K562 (cell line): ENCODE measurements at regions not wholly inside any gene's neighbourhood (a gene's known extent, or its start where the extent isn't known, plus 50 kb on each side); places are given as distances from the start of the nearest gene placed in this dataset.

Experiments used
- CBFA2T3 ChIP-seq: fragments of 450-650 bp; IDR thresholded peaks from 2 replicates; pipeline ENCODE4 v1.6.1; 2017
- DPF2 ChIP-seq: fragments of 450-650 bp; IDR thresholded peaks from 2 replicates; pipeline ENCODE4 v1.6.1; 2016
- LEF1 ChIP-seq: fragments of 450-650 bp; IDR thresholded peaks from 2 replicates; pipeline ENCODE4 v1.6.1; 2016; ENCODE audit warnings: mild to moderate bottlenecking
- MCM2 ChIP-seq: fragments of 450-650 bp; IDR thresholded peaks from 2 replicates; pipeline ENCODE4 v1.6.1; 2017; ENCODE audit warnings: low read depth, mild to moderate bottlenecking
- MEF2D ChIP-seq: conservative IDR thresholded peaks from 2 replicates; pipeline ENCODE4 v1.6.1; 2016; ENCODE audit warnings: low read depth, missing genetic modification characterization, missing compliant biosample characterization
- NR2C2 ChIP-seq, 2 experiments: fragments of 200-800 bp in 1 of 2; sonication (Bioruptor generic) in 1 of 2; sonication (generic) in 1 of 2; formaldehyde crosslinking in 1 of 2; IDR thresholded peaks; 2 replicates each; pipeline versions ENCODE4 v1.6.1 to v1.8.0; 2016 to 2022; ENCODE audit warnings: mild to moderate bottlenecking in 1 of 2, missing compliant biosample characterization in 1 of 2, missing genetic modification characterization in 1 of 2, missing genetic modification reagents in 1 of 2
- POLR2H ChIP-seq: IDR thresholded peaks from 2 replicates; pipeline ENCODE4 v1.6.1; 2016; ENCODE audit warnings: missing genetic modification characterization, low read depth, mild to moderate bottlenecking, control low read depth, missing compliant biosample characterization, moderate library complexity
- RAD21 ChIP-seq, 2 experiments: fragments of 250-450 bp in 1 of 2; fragments of 450-650 bp in 1 of 2; sonication (Bioruptor Pico) in 1 of 2; formaldehyde crosslinking in 1 of 2; IDR thresholded peaks in 1 of 2; conservative IDR thresholded peaks in 1 of 2; 2 replicates each; pipeline versions ENCODE4 v1.4.0 to v1.8.0; 2020 to 2022; ENCODE audit warnings: mild to moderate bottlenecking in 2 of 2, moderate library complexity in 1 of 2
- SOX6 ChIP-seq: fragments of 450-650 bp; IDR thresholded peaks from 2 replicates; pipeline ENCODE4 v1.6.1; 2014; ENCODE audit warnings: mild to moderate bottlenecking
- TCF3 ChIP-seq: sonication (generic); formaldehyde crosslinking; IDR thresholded peaks from 2 replicates; pipeline ENCODE4 v1.4.0; 2020; ENCODE audit warnings: mild to moderate bottlenecking, missing genetic modification reagents
- U2AF1 ChIP-seq: fragments of 200-400 bp; formaldehyde crosslinking; optimal IDR thresholded peaks from 2 replicates; pipeline ENCODE3; 2017; ENCODE audit warnings: mild to moderate bottlenecking, low read depth, low read length, moderate library complexity
- ZFPM2 ChIP-seq: fragments of 250-450 bp; sonication (Bioruptor Pico); IDR thresholded peaks from 2 replicates; pipeline ENCODE4 v1.5.1; 2022; ENCODE audit warnings: mild to moderate bottlenecking
- ZNF175 ChIP-seq: fragments of 200-800 bp; sonication (Bioruptor generic); IDR thresholded peaks from 2 replicates; pipeline ENCODE4 v1.6.1; 2016; ENCODE audit warnings: low read depth, mild to moderate bottlenecking, missing genetic modification characterization, missing compliant biosample characterization
- ZNF239 ChIP-seq: fragments of 250-450 bp; sonication (Bioruptor Pico); IDR thresholded peaks from 2 replicates; pipeline ENCODE4 v1.4.0; 2020; ENCODE audit warnings: mild to moderate bottlenecking
- TF ChIP-seq, protein P1 (sequence below), 2 experiments: fragments of 450-650 bp; IDR thresholded peaks; 2 replicates each; pipeline ENCODE4 v1.6.1; 2016; ENCODE audit warnings: mild to moderate bottlenecking in 2 of 2, borderline replicate concordance in 1 of 2, low read depth in 1 of 2, moderate library complexity in 1 of 2
- TF ChIP-seq, protein P2 (sequence below), 2 experiments: IDR thresholded peaks in 1 of 2; conservative IDR thresholded peaks in 1 of 2; 2 replicates each; pipeline ENCODE4 v1.6.1; 2016; ENCODE audit warnings: low read depth in 2 of 2, mild to moderate bottlenecking in 1 of 2, missing compliant biosample characterization in 1 of 2, missing genetic modification characterization in 1 of 2, moderate library complexity in 1 of 2

DNA sequence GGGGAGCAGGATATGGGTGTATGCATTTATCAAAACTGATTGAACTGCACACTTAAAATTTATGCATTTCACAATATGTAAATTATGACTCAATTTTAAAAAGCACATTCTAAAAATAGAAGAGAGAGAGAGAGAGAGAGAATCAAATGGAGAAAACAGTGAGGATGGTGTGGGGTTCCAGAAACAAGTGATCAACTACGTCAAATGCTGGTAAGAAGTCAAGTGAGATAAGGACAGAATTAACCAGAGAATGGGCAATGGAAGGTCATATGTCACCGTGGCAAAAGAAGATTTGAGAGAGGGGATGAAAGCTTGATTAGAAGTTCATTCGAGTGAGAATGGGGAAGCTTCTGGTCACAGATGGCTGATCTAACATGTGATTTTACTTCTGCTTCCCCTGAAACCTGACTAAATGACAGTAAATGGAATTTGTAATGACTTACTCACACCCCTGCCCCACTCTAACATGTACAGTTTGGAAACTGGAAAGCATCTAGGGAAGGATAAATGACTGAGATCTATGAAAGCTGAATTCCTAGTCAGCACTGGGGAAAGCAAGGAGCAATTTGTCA, 276.5 kb upstream of the AMIGO2 start (continued):
- TF ChIP-seq, protein P1, sequence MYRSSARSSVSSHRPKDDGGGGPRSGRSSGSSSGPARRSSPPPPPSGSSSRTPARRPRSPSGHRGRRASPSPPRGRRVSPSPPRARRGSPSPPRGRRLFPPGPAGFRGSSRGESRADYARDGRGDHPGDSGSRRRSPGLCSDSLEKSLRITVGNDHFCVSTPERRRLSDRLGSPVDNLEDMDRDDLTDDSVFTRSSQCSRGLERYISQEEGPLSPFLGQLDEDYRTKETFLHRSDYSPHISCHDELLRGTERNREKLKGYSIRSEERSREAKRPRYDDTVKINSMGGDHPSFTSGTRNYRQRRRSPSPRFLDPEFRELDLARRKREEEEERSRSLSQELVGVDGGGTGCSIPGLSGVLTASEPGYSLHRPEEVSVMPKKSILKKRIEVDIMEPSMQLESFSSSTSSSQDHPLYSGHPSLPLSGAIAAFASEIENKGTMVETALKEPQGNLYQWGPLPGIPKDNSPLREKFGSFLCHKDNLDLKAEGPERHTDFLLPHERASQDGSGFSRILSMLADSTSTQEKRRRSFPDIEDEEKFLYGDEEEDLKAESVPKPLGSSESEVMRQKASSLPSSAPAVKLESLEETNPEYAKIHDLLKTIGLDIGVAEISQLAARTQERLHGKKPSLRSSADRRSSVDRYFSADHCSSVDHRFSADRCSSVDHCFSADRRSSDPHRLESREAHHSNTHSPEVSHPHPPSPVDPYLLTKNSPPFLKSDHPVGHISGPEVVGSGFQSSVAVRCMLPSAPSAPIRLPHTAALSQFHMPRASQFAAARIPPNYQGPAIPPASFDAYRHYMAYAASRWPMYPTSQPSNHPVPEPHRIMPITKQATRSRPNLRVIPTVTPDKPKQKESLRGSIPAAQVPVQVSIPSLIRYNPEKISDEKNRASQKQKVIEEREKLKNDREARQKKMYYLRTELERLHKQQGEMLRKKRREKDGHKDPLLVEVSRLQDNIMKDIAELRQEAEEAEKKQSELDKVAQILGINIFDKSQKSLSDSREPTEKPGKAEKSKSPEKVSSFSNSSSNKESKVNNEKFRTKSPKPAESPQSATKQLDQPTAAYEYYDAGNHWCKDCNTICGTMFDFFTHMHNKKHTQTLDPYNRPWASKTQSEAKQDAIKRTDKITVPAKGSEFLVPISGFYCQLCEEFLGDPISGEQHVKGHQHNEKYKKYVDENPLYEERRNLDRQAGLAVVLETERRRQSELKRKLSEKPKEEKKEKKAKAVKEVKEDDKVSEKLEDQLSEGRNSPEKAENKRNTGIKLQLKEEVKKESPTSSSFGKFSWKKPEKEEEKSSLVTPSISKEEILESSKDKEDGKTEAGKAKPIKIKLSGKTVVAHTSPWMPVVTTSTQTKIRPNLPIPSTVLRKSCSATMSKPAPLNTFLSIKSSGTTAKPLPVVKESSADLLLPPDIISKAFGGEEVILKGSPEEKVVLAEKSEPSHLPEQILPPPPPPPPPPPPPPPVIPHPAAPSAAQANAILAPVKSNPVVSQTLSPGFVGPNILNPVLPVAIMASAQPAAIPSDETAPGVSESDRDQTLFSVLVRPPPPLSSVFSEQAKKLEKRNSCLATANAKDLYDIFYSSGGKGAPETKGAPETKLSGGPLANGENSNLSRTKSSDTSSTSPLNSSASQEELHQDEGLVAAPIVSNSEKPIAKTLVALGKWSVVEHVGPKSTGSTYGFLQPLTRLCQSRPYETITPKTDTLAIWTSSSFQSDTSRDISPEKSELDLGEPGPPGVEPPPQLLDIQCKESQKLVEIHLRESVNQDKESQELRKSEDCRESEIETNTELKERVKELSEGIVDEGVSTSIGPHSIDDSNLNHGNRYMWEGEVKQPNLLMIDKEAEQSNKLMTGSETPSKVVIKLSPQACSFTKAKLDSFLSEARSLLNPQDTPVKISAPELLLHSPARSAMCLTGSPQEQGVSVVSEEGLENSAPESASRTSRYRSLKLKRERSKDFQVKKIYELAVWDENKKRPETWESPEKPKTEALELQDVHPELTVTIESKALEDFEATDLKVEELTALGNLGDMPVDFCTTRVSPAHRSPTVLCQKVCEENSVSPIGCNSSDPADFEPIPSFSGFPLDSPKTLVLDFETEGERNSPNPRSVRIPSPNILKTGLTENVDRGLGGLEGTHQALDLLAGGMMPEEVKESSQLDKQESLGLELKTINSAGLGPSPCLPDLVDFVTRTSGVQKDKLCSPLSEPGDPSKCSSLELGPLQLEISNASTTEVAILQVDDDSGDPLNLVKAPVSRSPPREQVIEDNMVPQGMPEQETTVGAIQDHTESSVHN (IDR thresholded peaks at IDR 0.05; ENCODE audit: borderline replicate concordance in 1 of 2, low read depth in 1 of 2) = 0 out of 4 replicates have a peak, but pooled peaks of 1 of the 2 experiments have one; percentile 22
- TF ChIP-seq CBFA2T3 = peak; percentile 69
- TF ChIP-seq ZNF239 (CRISPR knock-in tag) = no peak
- no peak for TF ChIP-seq NR2C2 (CRISPR knock-in tag; IDR thresholded peaks at IDR 0.05)
- TF ChIP-seq NR2C2 (tag; IDR thresholded peaks at IDR 0.05) = peak; percentile 71; the same call in 1 of the 2 replicates
- TF ChIP-seq TCF3 (CRISPR knock-in tag) = peak; percentile 29
- no peak for TF ChIP-seq ZFPM2 (CRISPR knock-in tag)
- no peak for TF ChIP-seq MCM2
- TF ChIP-seq LEF1 = peak; percentile 19; the same call in 1 of the 2 replicates
- no peak for TF ChIP-seq U2AF1
- peak; percentile 26; the same call in 1 of the 2 replicates for TF ChIP-seq SOX6
- 0 out of 2 replicates have a peak, but pooled peaks have one; percentile 23 for TF ChIP-seq DPF2
- TF ChIP-seq, protein P2, sequence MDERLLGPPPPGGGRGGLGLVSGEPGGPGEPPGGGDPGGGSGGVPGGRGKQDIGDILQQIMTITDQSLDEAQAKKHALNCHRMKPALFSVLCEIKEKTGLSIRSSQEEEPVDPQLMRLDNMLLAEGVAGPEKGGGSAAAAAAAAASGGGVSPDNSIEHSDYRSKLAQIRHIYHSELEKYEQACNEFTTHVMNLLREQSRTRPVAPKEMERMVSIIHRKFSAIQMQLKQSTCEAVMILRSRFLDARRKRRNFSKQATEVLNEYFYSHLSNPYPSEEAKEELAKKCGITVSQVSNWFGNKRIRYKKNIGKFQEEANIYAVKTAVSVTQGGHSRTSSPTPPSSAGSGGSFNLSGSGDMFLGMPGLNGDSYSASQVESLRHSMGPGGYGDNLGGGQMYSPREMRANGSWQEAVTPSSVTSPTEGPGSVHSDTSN (CRISPR knock-in tag; IDR thresholded peaks at IDR 0.05; ENCODE audit: low read depth) = no peak
- TF ChIP-seq, protein P2 (tag; conservative IDR thresholded peaks at IDR 0.05; ENCODE audit: low read depth) = 0 out of 2 replicates have a peak, but pooled peaks have one; percentile 5
- peak; percentile 64; the same call in 1 of the 2 replicates for TF ChIP-seq ZNF175 (CRISPR knock-in tag)
- peak; percentile 93 for TF ChIP-seq MEF2D (tag)
- TF ChIP-seq POLR2H (tag) = no peak
- 0 out of 4 replicates have a peak, but pooled peaks of 1 of the 2 experiments have one; percentile 6 for TF ChIP-seq RAD21 (CRISPR knock-in tag; conservative IDR thresholded peaks at IDR 0.05 in 1 of 2, IDR thresholded peaks at IDR 0.05 in 1 of 2)
